Endodermal cell (in vitro differentiated cells): ENCODE measurements at regions not wholly inside any gene's neighbourhood (a gene's known extent, or its start where the extent isn't known, plus 50 kb on each side); places are given as distances from the start of the nearest gene placed in this dataset.
A peak's percentile ranks its signal among the peaks of the same experiment; 100 is the strongest.

Experiments used
- DNase-seq: peaks from one replicate; pipeline ENCODE4 v3.0.0-alpha.2; 2017
- H3K27ac ChIP-seq: 2 replicates; pipeline ENCODE4 v1.5.1; 2013; ENCODE audit warnings: mild to moderate bottlenecking, low read depth, low read length, moderate library complexity
- H3K27me3 ChIP-seq: 2 replicates; pipeline ENCODE4 v1.6.1; 2013; ENCODE audit warnings: mild to moderate bottlenecking, low read length, moderate library complexity; ENCODE audit not compliant: insufficient read depth, control insufficient read depth, poor library complexity, severe bottlenecking
- H3K36me3 ChIP-seq: 2 replicates; pipeline ENCODE4 v1.7.0; 2013; ENCODE audit warnings: mild to moderate bottlenecking, low read length, moderate library complexity; ENCODE audit not compliant: control insufficient read depth, insufficient read depth
- H3K4me1 ChIP-seq: one replicate; pipeline ENCODE4 v1.7.0; 2013; ENCODE audit warnings: low read length; ENCODE audit not compliant: control insufficient read depth, insufficient read depth
- H3K4me3 ChIP-seq: 2 replicates; pipeline ENCODE4 v1.5.1; 2013; ENCODE audit warnings: mild to moderate bottlenecking, low read length, moderate library complexity
- H3K9ac ChIP-seq: 2 replicates; pipeline ENCODE4 v1.6.1; 2013; ENCODE audit warnings: mild to moderate bottlenecking, low read length, moderate library complexity; ENCODE audit not compliant: poor library complexity, severe bottlenecking; ENCODE audit errors: extremely low read depth
- H3K9me3 ChIP-seq: 2 replicates; pipeline ENCODE4 v1.6.1; 2013; ENCODE audit warnings: mild to moderate bottlenecking, low read length, moderate library complexity; ENCODE audit not compliant: control insufficient read depth
- H3K27ac Mint-ChIP-seq: 2 replicates; pipeline ENCODE4 v1.8.0; 2020; ENCODE audit warnings: mixed read lengths
- H3K27me3 Mint-ChIP-seq: 2 replicates; pipeline ENCODE4 v1.8.0; 2021; ENCODE audit warnings: mild to moderate bottlenecking, mixed read lengths; ENCODE audit not compliant: insufficient read depth
- H3K36me3 Mint-ChIP-seq: 2 replicates; pipeline ENCODE4 v1.8.0; 2020; ENCODE audit warnings: low read depth, mixed read lengths
- H3K4me1 Mint-ChIP-seq: 2 replicates; pipeline ENCODE4 v1.8.0; 2020; ENCODE audit warnings: mixed read lengths
- H3K4me3 Mint-ChIP-seq: 2 replicates; pipeline ENCODE4 v1.8.0; 2020; ENCODE audit warnings: mild to moderate bottlenecking, moderate library complexity, mixed read lengths
- H3K9me3 Mint-ChIP-seq: 2 replicates; pipeline ENCODE4 v1.8.0; 2020; ENCODE audit warnings: mild to moderate bottlenecking, mixed read lengths
- WGBS, 2 experiments: methylation state at CpG; one replicate each; pipeline versions ENCODE4 v1.1.5 to v1.1.7; 2013; ENCODE audit warnings: missing lambda C conversion rate in 2 of 2, mixed read lengths in 1 of 2; ENCODE audit not compliant: insufficient coverage in 1 of 2, insufficient read length in 1 of 2; 5-methylcytosine and 5-hydroxymethylcytosine counted together
- TF ChIP-seq, protein P1 (sequence below): fragments of 200-600 bp; sonication (generic); conservative IDR thresholded peaks from 2 replicates; pipeline ENCODE4 v1.5.0; 2021; ENCODE audit warnings: antibody characterized with exemption, mild to moderate bottlenecking

DNA sequence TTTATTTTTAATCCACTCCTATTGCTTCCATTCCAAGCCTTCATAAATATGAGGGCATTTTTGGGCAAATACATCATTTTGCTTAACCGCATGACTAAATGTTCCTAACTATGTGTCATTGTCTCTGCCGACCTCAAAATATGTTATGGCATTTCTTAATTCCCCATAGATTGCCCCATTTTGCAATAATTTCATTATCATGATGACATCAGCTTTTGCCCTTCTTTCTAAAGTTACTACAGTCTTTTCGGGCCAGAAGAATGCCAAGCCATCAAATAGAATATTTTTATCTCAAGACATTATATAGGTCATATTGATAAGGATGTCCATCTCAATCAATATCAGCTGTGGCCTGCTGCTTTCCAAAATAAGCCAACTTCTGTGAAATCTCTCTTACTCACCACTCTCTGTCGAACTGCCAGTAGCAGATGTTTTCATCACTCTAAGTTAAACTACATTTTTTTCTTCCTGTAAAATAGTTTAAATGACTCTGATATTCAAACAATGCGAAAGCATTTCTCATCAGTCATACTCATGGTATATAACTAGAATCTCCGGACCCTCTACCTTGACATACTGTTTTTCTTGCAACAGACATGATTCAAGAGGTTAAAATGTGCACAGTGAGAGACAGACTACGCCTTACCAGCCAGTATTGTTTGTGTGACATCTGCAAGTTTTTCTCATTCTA is 1254.6 kb upstream of the CELF2 start:
- Mint-ChIP-seq H3K36me3 (no peaks in the 10 kb centered on the region), H3K4me1 (no peaks in the 10 kb centered on the region), H3K9me3 (peaks cover 4% of the 10 kb centered on the region), H3K27me3 (no peaks in the 10 kb centered on the region), H3K4me3 (no peak overlapping the region), H3K27ac (no peak overlapping the region)
- Histone ChIP-seq H3K4me1 (no peaks in the 10 kb centered on the region), H3K36me3 (no peaks in the 10 kb centered on the region), H3K27ac (no peak overlapping the region), H3K27me3 (no peaks in the 10 kb centered on the region), H3K9me3 (no peaks in the 10 kb centered on the region), H3K4me3 (no peak overlapping the region), H3K9ac (no peak overlapping the region)
- 89 to 100% methylated on average over 5 to 7 of the region's 7 CpGs for WGBS, 2 experiments
- no peak for DNase-seq
- TF ChIP-seq, protein P1, sequence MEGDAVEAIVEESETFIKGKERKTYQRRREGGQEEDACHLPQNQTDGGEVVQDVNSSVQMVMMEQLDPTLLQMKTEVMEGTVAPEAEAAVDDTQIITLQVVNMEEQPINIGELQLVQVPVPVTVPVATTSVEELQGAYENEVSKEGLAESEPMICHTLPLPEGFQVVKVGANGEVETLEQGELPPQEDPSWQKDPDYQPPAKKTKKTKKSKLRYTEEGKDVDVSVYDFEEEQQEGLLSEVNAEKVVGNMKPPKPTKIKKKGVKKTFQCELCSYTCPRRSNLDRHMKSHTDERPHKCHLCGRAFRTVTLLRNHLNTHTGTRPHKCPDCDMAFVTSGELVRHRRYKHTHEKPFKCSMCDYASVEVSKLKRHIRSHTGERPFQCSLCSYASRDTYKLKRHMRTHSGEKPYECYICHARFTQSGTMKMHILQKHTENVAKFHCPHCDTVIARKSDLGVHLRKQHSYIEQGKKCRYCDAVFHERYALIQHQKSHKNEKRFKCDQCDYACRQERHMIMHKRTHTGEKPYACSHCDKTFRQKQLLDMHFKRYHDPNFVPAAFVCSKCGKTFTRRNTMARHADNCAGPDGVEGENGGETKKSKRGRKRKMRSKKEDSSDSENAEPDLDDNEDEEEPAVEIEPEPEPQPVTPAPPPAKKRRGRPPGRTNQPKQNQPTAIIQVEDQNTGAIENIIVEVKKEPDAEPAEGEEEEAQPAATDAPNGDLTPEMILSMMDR, result no peak

DNA sequence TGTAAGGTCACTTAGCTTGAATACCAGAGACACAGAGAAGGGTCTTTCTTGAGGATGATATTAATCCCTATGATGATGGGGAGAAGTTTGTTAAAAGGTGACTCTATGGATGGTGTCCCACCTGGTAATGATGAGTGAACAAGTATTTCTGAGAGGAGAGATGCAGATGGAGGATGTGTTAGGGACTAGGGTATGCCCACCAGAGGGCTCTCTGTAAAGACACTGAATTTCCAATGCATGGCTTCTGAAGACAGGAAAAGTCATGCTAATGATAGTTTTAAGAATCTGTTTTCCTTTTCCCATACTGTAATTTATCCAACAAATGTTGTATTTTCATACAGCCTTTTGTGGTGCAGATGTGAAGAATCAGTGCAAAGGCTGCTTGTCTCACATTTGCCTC is 1250.9 kb upstream of the CELF2 start:
- H3K27ac ChIP-seq, result no peak overlapping the region
- DNase-seq, result no peak
- no peak overlapping the region for H3K4me3 Mint-ChIP-seq
- H3K9me3 Mint-ChIP-seq, result peaks cover 1% of the 10 kb centered on the region
- no peak overlapping the region for H3K9ac ChIP-seq
- no peaks in the 10 kb centered on the region for H3K4me1 ChIP-seq
- TF ChIP-seq, protein P1, result peak; percentile 70
- no peaks in the 10 kb centered on the region for H3K36me3 Mint-ChIP-seq
- H3K4me3 ChIP-seq, result no peak overlapping the region
- no peaks in the 10 kb centered on the region for H3K27me3 Mint-ChIP-seq
- no peaks in the 10 kb centered on the region for H3K9me3 ChIP-seq
- H3K36me3 ChIP-seq, result no peaks in the 10 kb centered on the region
- no peaks in the 10 kb centered on the region for H3K4me1 Mint-ChIP-seq
- H3K27me3 ChIP-seq, result no peaks in the 10 kb centered on the region
- H3K27ac Mint-ChIP-seq, result no peak overlapping the region

DNA sequence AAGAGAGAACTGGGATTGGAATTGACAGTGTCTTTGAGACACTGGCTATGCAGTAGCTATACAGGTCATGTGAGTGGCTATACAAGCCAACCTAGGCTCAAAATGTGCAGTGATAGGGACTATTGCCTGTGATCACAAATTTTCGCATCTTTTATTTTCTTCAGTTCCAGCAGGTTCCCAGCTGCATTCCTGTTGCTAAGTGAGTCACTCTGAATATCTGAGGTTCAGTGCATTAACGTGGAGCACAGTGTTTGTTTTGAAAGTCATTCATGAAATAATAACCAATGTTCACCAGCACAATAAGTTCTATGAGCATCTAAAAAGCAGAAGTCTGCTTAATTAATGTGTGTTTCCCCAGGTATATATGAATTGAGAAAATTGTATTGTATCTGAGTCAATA is 1236.0 kb upstream of the CELF2 start:
- no peaks in the 10 kb centered on the region for H3K36me3 ChIP-seq
- no peaks in the 10 kb centered on the region for H3K27me3 ChIP-seq
- H3K36me3 Mint-ChIP-seq, result no peaks in the 10 kb centered on the region
- H3K9ac ChIP-seq, result peak overlapping the region; percentile 5
- no peak overlapping the region for H3K27ac Mint-ChIP-seq
- WGBS, 2 experiments, result 80 to 88% methylated on average over 2 of the region's 2 CpGs
- H3K4me1 ChIP-seq, result peaks cover 12% of the 10 kb centered on the region
- no peak overlapping the region for H3K4me3 ChIP-seq
- peaks cover 4% of the 10 kb centered on the region for H3K27me3 Mint-ChIP-seq
- no peak overlapping the region for H3K4me3 Mint-ChIP-seq
- TF ChIP-seq, protein P1, result no peak
- peaks cover 2% of the 10 kb centered on the region for H3K9me3 Mint-ChIP-seq
- H3K9me3 ChIP-seq, result peaks cover 15% of the 10 kb centered on the region
- no peak for DNase-seq
- no peak overlapping the region for H3K27ac ChIP-seq
- peaks cover 33% of the 10 kb centered on the region for H3K4me1 Mint-ChIP-seq
